ENCODE measurements at regions not wholly inside any gene's neighbourhood (a gene's known extent, or its start where the extent isn't known, plus 50 kb on each side); places are given as distances from the start of the nearest gene placed in this dataset.

- DNase-seq (ENCODE audit: low read depth, low spot score), result no peak
These were observed 535.4 kb downstream of the HACE1 start for GRCh38 chr6:104324301-104324700.

- no peak for DNase-seq (ENCODE audit: low read depth, low spot score)
These were observed 536.9 kb downstream of the HACE1 start for GRCh38 chr6:104322841-104323240.

- DNase-seq (ENCODE audit: low read depth, low spot score), result no peak
These were observed 538.4 kb downstream of the HACE1 start for GRCh38 chr6:104321301-104321700.

- DNase-seq (ENCODE audit: low read depth, low spot score), result no peak
These were observed 538.8 kb downstream of the HACE1 start for GRCh38 chr6:104320896-104321295.

- no peak for DNase-seq (ENCODE audit: low read depth, low spot score)
These were observed 546.9 kb downstream of the HACE1 start for GRCh38 chr6:104312851-104313250.

- no peak for DNase-seq (ENCODE audit: low read depth, low spot score)
These were observed 553.5 kb downstream of the HACE1 start for GRCh38 chr6:104306211-104306610.

- DNase-seq (ENCODE audit: low read depth, low spot score), result no peak
These were observed 554.5 kb downstream of the HACE1 start for GRCh38 chr6:104305206-104305605.

GRCh38 chr6:104301951-104302350 is 557.8 kb downstream of the HACE1 start:
- DNase-seq (ENCODE audit: low read depth, low spot score), result no peak

GRCh38 chr6:104286641-104287040 is 573.1 kb downstream of the HACE1 start:
- DNase-seq (ENCODE audit: low read depth, low spot score), result no peak

GRCh38 chr6:104284872-104285271 is 574.8 kb downstream of the HACE1 start:
- no peak for DNase-seq (ENCODE audit: low read depth, low spot score)

- no peak for DNase-seq (ENCODE audit: low read depth, low spot score)
These were observed 577.1 kb downstream of the HACE1 start for GRCh38 chr6:104282581-104282980.

GRCh38 chr6:104281370-104281769 is 578.3 kb downstream of the HACE1 start:
- DNase-seq (ENCODE audit: low read depth, low spot score), result no peak

GRCh38 chr6:104268389-104268788 is 591.3 kb downstream of the HACE1 start:
- no peak for DNase-seq (ENCODE audit: low read depth, low spot score)

- no peak for DNase-seq (ENCODE audit: low read depth, low spot score)
These were observed 592.8 kb downstream of the HACE1 start for GRCh38 chr6:104266922-104267321.

- DNase-seq (ENCODE audit: low read depth, low spot score), result no peak
These were observed 603.1 kb downstream of the HACE1 start for GRCh38 chr6:104256646-104257045.

- DNase-seq (ENCODE audit: low read depth, low spot score), result no peak
These were observed 606.5 kb downstream of the HACE1 start for GRCh38 chr6:104253236-104253635.

GRCh38 chr6:104252276-104252675 is 607.4 kb downstream of the HACE1 start:
- no peak for DNase-seq (ENCODE audit: low read depth, low spot score)

- DNase-seq (ENCODE audit: low read depth, low spot score), result no peak
These were observed 608.1 kb downstream of the HACE1 start for GRCh38 chr6:104251651-104252050.

GRCh38 chr6:104240865-104241264 is 618.9 kb downstream of the HACE1 start:
- no peak for DNase-seq (ENCODE audit: low read depth, low spot score)

GRCh38 chr6:104239971-104240370 is 619.7 kb downstream of the HACE1 start:
- no peak for DNase-seq (ENCODE audit: low read depth, low spot score)

- no peak for DNase-seq (ENCODE audit: low read depth, low spot score)
These were observed 630.7 kb downstream of the HACE1 start for GRCh38 chr6:104229057-104229456.

GRCh38 chr6:104227508-104227907 is 632.2 kb downstream of the HACE1 start:
- no peak for DNase-seq (ENCODE audit: low read depth, low spot score)

- no peak for DNase-seq (ENCODE audit: low read depth, low spot score)
These were observed 632.8 kb downstream of the HACE1 start for GRCh38 chr6:104226790-104227446.

- no peak for DNase-seq (ENCODE audit: low read depth, low spot score)
These were observed 641.6 kb downstream of the HACE1 start for GRCh38 chr6:104218116-104218515.
